Testis (tissue), 2 donors: ENCODE measurements at regions not wholly inside any gene's neighbourhood (a gene's known extent, or its start where the extent isn't known, plus 50 kb on each side); places are given as distances from the start of the nearest gene placed in this dataset.

Source experiments
- DNase-seq: peaks from one replicate; pipeline ENCODE4 v3.0.0-alpha.2; 2019
- H3K27ac ChIP-seq, 2 donors: fragments of 200-600 bp; sonication (generic); one replicate each; pipeline ENCODE4 v1.5.1; 2019
- H3K27me3 ChIP-seq: fragments of 200-600 bp; sonication (generic); one replicate; pipeline ENCODE4 v1.5.1; 2019
- H3K36me3 ChIP-seq: fragments of 200-600 bp; sonication (generic); one replicate; pipeline ENCODE4 v1.5.1; 2017; ENCODE audit warnings: low read depth; ENCODE audit errors: missing control alignments
- H3K4me1 ChIP-seq: fragments of 200-600 bp; sonication (generic); one replicate; pipeline ENCODE4 v1.5.1; 2019
- H3K4me3 ChIP-seq, 2 donors: fragments of 200-600 bp; sonication (generic); one replicate each; pipeline ENCODE4 v1.5.1; 2017 to 2019
- H3K9me3 ChIP-seq: fragments of 200-600 bp; sonication (generic); one replicate; pipeline ENCODE4 v1.5.1; 2017
- POLR2A ChIP-seq: fragments of 450-650 bp; IDR thresholded peaks from one replicate; pipeline ENCODE4 v1.6.1; 2017; ENCODE audit warnings: antibody characterized with exemption, mild to moderate bottlenecking, moderate library complexity
- WGBS, 2 donors: methylation state at CpG; one replicate each; pipeline ENCODE4 v1.1.5; 2018; 5-methylcytosine and 5-hydroxymethylcytosine counted together
- intact Hi-C: fragments of 100-400 bp; cut with DNase I; formaldehyde crosslinking; loops from one replicate; pipeline ENCODE4 v1.15.1; 2023; ENCODE audit warnings: low total_unique reads
- TF ChIP-seq, protein P1 (sequence below), 3 experiments: fragments of 450-650 bp in 2 of 3; fragments of 200-600 bp in 1 of 3; sonication (generic) in 1 of 3; IDR thresholded peaks; one replicate each; pipeline ENCODE4 v1.5.1; 2016 to 2019; ENCODE audit warnings: antibody characterized with exemption in 3 of 3, mild to moderate bottlenecking in 2 of 3, moderate library complexity in 1 of 3

DNA sequence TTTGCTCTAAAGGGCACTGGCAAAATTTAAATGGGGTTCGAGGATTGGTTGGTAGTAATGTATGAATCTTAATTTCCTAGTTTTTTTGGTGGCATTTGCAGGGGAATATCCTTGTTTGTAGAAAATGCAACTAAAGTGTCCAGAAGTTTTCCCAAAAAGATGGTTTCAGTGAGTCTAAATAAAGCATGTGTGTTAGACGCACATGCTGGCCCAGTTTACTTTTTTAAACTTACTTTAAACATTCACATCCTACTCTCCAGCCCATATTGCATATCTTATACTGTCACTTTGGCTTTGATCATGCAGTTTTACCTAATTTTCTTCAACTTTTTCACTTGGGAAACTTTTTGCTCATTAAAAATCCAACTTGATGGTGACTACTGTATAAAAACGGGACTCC, 744.0 kb upstream of the CELF2 start:
- Histone ChIP-seq H3K36me3 (no peaks in the 10 kb centered on the region), H3K27me3 (no peaks in the 10 kb centered on the region), H3K4me1 (no peaks in the 10 kb centered on the region), H3K4me3 (no peak overlapping the region), H3K9me3 (no peaks in the 10 kb centered on the region), H3K27ac (no peak overlapping the region)
- no peak for DNase-seq
- intact Hi-C loops, result no loop called here
- 60 to 64% methylated on average over 3 of the region's 3 CpGs for WGBS, 2 donors
- no peak for TF ChIP-seq POLR2A
- TF ChIP-seq, protein P1, sequence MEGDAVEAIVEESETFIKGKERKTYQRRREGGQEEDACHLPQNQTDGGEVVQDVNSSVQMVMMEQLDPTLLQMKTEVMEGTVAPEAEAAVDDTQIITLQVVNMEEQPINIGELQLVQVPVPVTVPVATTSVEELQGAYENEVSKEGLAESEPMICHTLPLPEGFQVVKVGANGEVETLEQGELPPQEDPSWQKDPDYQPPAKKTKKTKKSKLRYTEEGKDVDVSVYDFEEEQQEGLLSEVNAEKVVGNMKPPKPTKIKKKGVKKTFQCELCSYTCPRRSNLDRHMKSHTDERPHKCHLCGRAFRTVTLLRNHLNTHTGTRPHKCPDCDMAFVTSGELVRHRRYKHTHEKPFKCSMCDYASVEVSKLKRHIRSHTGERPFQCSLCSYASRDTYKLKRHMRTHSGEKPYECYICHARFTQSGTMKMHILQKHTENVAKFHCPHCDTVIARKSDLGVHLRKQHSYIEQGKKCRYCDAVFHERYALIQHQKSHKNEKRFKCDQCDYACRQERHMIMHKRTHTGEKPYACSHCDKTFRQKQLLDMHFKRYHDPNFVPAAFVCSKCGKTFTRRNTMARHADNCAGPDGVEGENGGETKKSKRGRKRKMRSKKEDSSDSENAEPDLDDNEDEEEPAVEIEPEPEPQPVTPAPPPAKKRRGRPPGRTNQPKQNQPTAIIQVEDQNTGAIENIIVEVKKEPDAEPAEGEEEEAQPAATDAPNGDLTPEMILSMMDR (IDR thresholded peaks at IDR 0.05), result no peak

DNA sequence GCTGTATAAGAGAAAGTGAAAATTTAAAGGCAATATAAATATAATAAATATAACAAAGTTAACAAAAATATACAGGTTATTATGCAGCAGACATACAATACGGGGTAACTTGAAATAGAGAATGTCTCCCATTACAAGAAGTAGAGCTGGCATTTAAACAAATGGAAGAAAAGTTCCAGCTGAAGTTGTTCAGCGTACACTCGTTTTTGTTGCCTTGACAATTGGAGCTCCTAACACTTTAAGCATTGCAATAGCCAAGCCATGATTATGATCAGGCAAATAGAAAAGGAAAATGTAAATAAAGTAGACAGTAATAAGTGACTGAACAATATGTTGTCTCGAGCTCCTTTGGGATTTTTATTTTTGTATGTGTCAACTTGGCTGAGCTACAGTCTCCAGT, 737.8 kb upstream of the CELF2 start:
- no peaks in the 10 kb centered on the region for H3K9me3 ChIP-seq
- intact Hi-C loops, result no loop called here
- TF ChIP-seq POLR2A, result no peak
- H3K4me1 ChIP-seq, result no peaks in the 10 kb centered on the region
- 87 to 89% methylated on average over 4 of the region's 4 CpGs for WGBS, 2 donors
- H3K4me3 ChIP-seq, result no peak overlapping the region
- DNase-seq, result no peak
- no peaks in the 10 kb centered on the region for H3K36me3 ChIP-seq
- H3K27me3 ChIP-seq, result no peaks in the 10 kb centered on the region
- no peak overlapping the region for H3K27ac ChIP-seq

- Histone ChIP-seq H3K27ac (peak overlapping the region in 1 of 2 donors; percentile 50), H3K4me3 (no peak overlapping the region), H3K36me3 (no peaks in the 10 kb centered on the region), H3K9me3 (no peaks in the 10 kb centered on the region), H3K4me1 (no peaks in the 10 kb centered on the region), H3K27me3 (no peaks in the 10 kb centered on the region)
- no peak for DNase-seq
- no peak for TF ChIP-seq POLR2A
- TF ChIP-seq, protein P1 (IDR thresholded peaks at IDR 0.05), result no peak
- 58 to 64% methylated on average over 4 of the region's 4 CpGs for WGBS, 2 donors
- intact Hi-C loops, result no loop called here
Observed at GRCh38 chr10:10292501-10292900, 725.2 kb upstream of the CELF2 start.

DNA sequence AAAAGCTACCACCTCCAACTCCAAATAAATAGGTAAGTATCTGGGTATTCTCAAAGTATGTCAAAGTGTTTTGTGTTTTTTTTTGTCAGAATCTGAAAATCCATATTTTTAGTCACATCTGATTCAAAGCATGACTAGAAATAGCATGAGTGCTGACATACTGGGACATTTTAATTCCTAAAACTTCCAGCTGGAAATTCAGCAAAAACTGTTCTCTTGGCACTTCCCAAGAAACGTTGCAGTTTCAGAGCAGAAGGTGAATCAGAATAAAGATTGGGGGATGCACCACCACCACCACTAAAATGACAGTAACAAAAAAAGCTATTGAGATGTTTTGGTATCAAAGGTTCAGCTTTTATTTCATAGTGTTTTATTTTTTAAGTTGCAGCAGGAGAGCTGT, 724.6 kb upstream of the CELF2 start:
- H3K27ac ChIP-seq, result peak overlapping the region in 1 of 2 donors; percentile 50
- H3K4me1 ChIP-seq, result no peaks in the 10 kb centered on the region
- no peak for TF ChIP-seq POLR2A
- TF ChIP-seq, protein P1 (IDR thresholded peaks at IDR 0.05), result no peak
- no peaks in the 10 kb centered on the region for H3K36me3 ChIP-seq
- 13 to 36% methylated on average over 1 of the region's 1 CpG for WGBS, 2 donors
- H3K9me3 ChIP-seq, result no peaks in the 10 kb centered on the region
- H3K27me3 ChIP-seq, result no peaks in the 10 kb centered on the region
- no peak overlapping the region for H3K4me3 ChIP-seq
- intact Hi-C loops, result no loop called here
- no peak for DNase-seq

DNA sequence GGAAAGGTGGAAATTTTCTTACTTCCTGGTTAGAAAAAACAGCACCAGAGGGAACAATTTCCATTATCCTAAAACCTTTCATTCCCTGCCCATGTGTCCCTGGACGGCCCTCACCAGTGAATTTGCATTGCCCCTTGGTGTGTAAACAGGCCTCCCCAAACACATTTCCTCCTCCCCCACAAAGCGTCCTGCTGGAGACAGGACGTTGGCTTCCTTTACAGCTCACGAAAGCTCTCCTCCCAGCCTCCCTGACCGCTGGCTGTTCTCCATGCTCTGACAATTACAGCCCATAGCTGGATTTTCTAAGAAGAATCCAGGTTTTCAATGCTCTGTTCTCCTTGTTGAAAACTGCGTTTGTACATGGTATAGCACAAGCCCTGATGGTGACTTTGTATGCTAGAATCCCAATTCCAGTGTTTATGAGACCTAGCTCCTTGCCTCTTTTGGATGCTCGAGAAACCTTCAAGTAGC, 724.2 kb upstream of the CELF2 start:
- Histone ChIP-seq H3K4me1 (no peaks in the 10 kb centered on the region), H3K27me3 (no peaks in the 10 kb centered on the region), H3K27ac (peak overlapping the region in 1 of 2 donors; percentile 50), H3K4me3 (no peak overlapping the region), H3K36me3 (no peaks in the 10 kb centered on the region), H3K9me3 (no peaks in the 10 kb centered on the region)
- DNase-seq, result peak; percentile 22
- 21 to 24% methylated on average over 7 of the region's 7 CpGs for WGBS, 2 donors
- intact Hi-C loops, result no loop called here
- TF ChIP-seq, protein P1 (IDR thresholded peaks at IDR 0.05), result no peak
- TF ChIP-seq POLR2A, result no peak
